IMR-90 (cell line): ENCODE measurements at regions not wholly inside any gene's neighbourhood (a gene's known extent, or its start where the extent isn't known, plus 50 kb on each side); places are given as distances from the start of the nearest gene placed in this dataset.

Source experiments
- ATAC-seq: fragments of 200-7000 bp; cut with Tn5 transposase; 2 replicates; pipeline ENCODE4 v1.9.1; 2020; ENCODE audit warnings: low read depth, mild to moderate bottlenecking, moderate library complexity
- BruUV-seq: library from RNA; stranded (reverse); fragments of 400-500 nt; replicated peaks from 2 replicates; lab custom pipeline; 2021; lab: Mats Ljungman, UMichigan
- CTCF ChIA-PET: fragments of 300-600 bp; formaldehyde crosslinking; extraction: SDS; loops from one replicate; lab custom pipeline; 2021; ENCODE audit warnings: antibody characterized with exemption; lab: Yijun Ruan, JAX
- POLR2A ChIA-PET: fragments of 300-600 bp; sonication (Branson Sonifier 250); formaldehyde crosslinking; loops from one replicate; lab custom pipeline; 2022; ENCODE audit warnings: antibody characterized with exemption; ENCODE audit not compliant: unreplicated experiment; lab: Charles Lee
- DNase-seq: peaks from one replicate; pipeline ENCODE4 v3.0.0; 2013
- H2AFZ ChIP-seq: replicated peaks from 2 replicates; pipeline ENCODE3; 2013; ENCODE audit warnings: low read length, mild to moderate bottlenecking; ENCODE audit not compliant: poor library complexity
- H2AK5ac ChIP-seq: 2 replicates; pipeline ENCODE4 v1.6.1; 2013; ENCODE audit warnings: low read depth, low read length, inconsistent platforms
- H2AK9ac ChIP-seq: replicated peaks from 2 replicates; pipeline ENCODE3; 2013; ENCODE audit warnings: mild to moderate bottlenecking, low read depth, low read length, moderate library complexity; ENCODE audit not compliant: poor library complexity
- H2BK120ac ChIP-seq: 2 replicates; pipeline ENCODE4 v1.6.1; 2013; ENCODE audit warnings: low read depth, low read length, inconsistent platforms
- H2BK15ac ChIP-seq: 3 replicates; pipeline ENCODE4 v1.6.1; 2013; ENCODE audit warnings: low read depth, low read length, inconsistent platforms
- H2BK20ac ChIP-seq: 2 replicates; pipeline ENCODE4 v1.6.1; 2013; ENCODE audit warnings: low read depth, mild to moderate bottlenecking, inconsistent platforms, low read length, moderate library complexity
- H2BK5ac ChIP-seq: 2 replicates; pipeline ENCODE4 v1.6.1; 2013; ENCODE audit warnings: mild to moderate bottlenecking, low read depth, low read length, inconsistent platforms; ENCODE audit not compliant: poor library complexity, severe bottlenecking
- H3K14ac ChIP-seq: replicated peaks from 2 replicates; pipeline ENCODE4 v1.6.1; 2013; ENCODE audit warnings: low read depth, low read length, inconsistent platforms
- H3K18ac ChIP-seq: 2 replicates; pipeline ENCODE4 v1.6.1; 2013; ENCODE audit warnings: low read depth, low read length, control low read depth
- H3K23ac ChIP-seq: 2 replicates; pipeline ENCODE4 v1.6.1; 2013; ENCODE audit warnings: low read depth, low read length, inconsistent platforms
- H3K27ac ChIP-seq: 2 replicates; pipeline ENCODE4 v1.5.1; 2013; ENCODE audit warnings: mild to moderate bottlenecking, control low read depth, low read length; ENCODE audit not compliant: insufficient read depth
- H3K27me3 ChIP-seq: 2 replicates; pipeline ENCODE4 v1.6.1; 2013; ENCODE audit warnings: low read length; ENCODE audit not compliant: control insufficient read depth, insufficient read depth
- H3K36me3 ChIP-seq: 2 replicates; pipeline ENCODE4 v1.6.1; 2013; ENCODE audit warnings: low read length, mixed read lengths; ENCODE audit not compliant: control insufficient read depth, insufficient read depth
- H3K4ac ChIP-seq: 2 replicates; pipeline ENCODE4 v1.6.1; 2013; ENCODE audit warnings: low read depth, low read length, inconsistent platforms
- H3K4me1 ChIP-seq: 2 replicates; pipeline ENCODE4 v1.6.1; 2013; ENCODE audit warnings: low read length, mixed read lengths; ENCODE audit not compliant: control insufficient read depth, insufficient read depth
- H3K4me2 ChIP-seq: 2 replicates; pipeline ENCODE4 v1.6.1; 2013; ENCODE audit warnings: low read depth, mild to moderate bottlenecking, control low read depth, low read length, moderate library complexity
- H3K4me3 ChIP-seq: 2 replicates; pipeline ENCODE4 v1.5.1; 2013; ENCODE audit warnings: low read depth, mild to moderate bottlenecking, control low read depth, low read length, moderate library complexity; ENCODE audit not compliant: insufficient read depth
- H3K56ac ChIP-seq: 2 replicates; pipeline ENCODE4 v1.6.1; 2013; ENCODE audit warnings: low read length, inconsistent platforms; ENCODE audit not compliant: insufficient read depth; ENCODE audit errors: extremely low read depth
- H3K79me1 ChIP-seq, 2 experiments: 2 replicates each; pipeline ENCODE4 v1.6.1; 2013; ENCODE audit warnings: low read length in 2 of 2, inconsistent platforms in 1 of 2, low read depth in 1 of 2
- H3K9ac ChIP-seq: 2 replicates; pipeline ENCODE4 v1.6.1; 2013; ENCODE audit warnings: low read depth, low read length, control low read depth
- H3K9me1 ChIP-seq: 2 replicates; pipeline ENCODE4 v1.6.1; 2013; ENCODE audit warnings: low read length, inconsistent platforms; ENCODE audit not compliant: insufficient read depth
- H3K9me3 ChIP-seq: 2 replicates; pipeline ENCODE4 v1.6.1; 2013; ENCODE audit warnings: low read length; ENCODE audit not compliant: control insufficient read depth, insufficient read depth
- H4K20me1 ChIP-seq: 2 replicates; pipeline ENCODE4 v1.6.1; 2013; ENCODE audit warnings: low read length, inconsistent platforms; ENCODE audit not compliant: insufficient read depth
- H4K5ac ChIP-seq: 2 replicates; pipeline ENCODE4 v1.6.1; 2013; ENCODE audit warnings: mild to moderate bottlenecking, low read depth, low read length, control low read depth
- H4K8ac ChIP-seq, 2 experiments: 2 replicates each; pipeline ENCODE4 v1.6.1; 2013; ENCODE audit warnings: low read depth in 2 of 2, low read length in 2 of 2, control low read depth in 1 of 2, inconsistent platforms in 1 of 2
- H4K91ac ChIP-seq: 2 replicates; pipeline ENCODE4 v1.6.1; 2013; ENCODE audit warnings: low read depth, low read length, inconsistent platforms; ENCODE audit not compliant: insufficient read depth
- CEBPB ChIP-seq: IDR thresholded peaks from 2 replicates; pipeline ENCODE4 v1.6.1; 2012; ENCODE audit warnings: low read depth, low read length, improper control_type of control experiment
- CHD1 ChIP-seq: IDR thresholded peaks from 2 replicates; pipeline ENCODE4 v1.6.1; 2012; ENCODE audit warnings: low read depth, low read length, improper control_type of control experiment
- FOS ChIP-seq: fragments of 150-350 bp; IDR thresholded peaks from 2 replicates; pipeline ENCODE4 v1.6.1; 2016; ENCODE audit warnings: low read depth, low read length
- POLR2A ChIP-seq: IDR thresholded peaks from 2 replicates; pipeline ENCODE4 v1.6.1; 2012; ENCODE audit warnings: mild to moderate bottlenecking, low read depth, low read length
- RCOR1 ChIP-seq: IDR thresholded peaks from 2 replicates; pipeline ENCODE4 v1.6.1; 2012; ENCODE audit warnings: mild to moderate bottlenecking, low read length, improper control_type of control experiment; ENCODE audit not compliant: insufficient replicate concordance
- WGBS, 2 experiments: methylation state at CpG; one replicate each; pipeline versions ENCODE4 v1.1.5 to v1.1.7; 2013; ENCODE audit warnings: missing lambda C conversion rate in 2 of 2; ENCODE audit not compliant: insufficient read length in 1 of 2; ENCODE audit errors: extremely low coverage in 2 of 2; 5-methylcytosine and 5-hydroxymethylcytosine counted together
- dilution Hi-C: fragments of 300-500 bp; cut with HindIII; formaldehyde crosslinking; loops from one replicate; pipeline ENCODE4 v1.14.3; 2018; ENCODE audit warnings: low sequenced_read_pairs; ENCODE audit not compliant: unreplicated experiment
- in situ Hi-C: fragments of 300-500 bp; cut with MboI; formaldehyde crosslinking; loops from 3 replicates; pipeline ENCODE4 v1.14.3; 2019; ENCODE audit warnings: low sequenced_read_pairs, inconsistent platforms, mixed read lengths
- intact Hi-C: fragments of 100-400 bp; cut with micrococcal nuclease; formaldehyde crosslinking; loops from 2 replicates; pipeline ENCODE4 v1.10.0; 2022

DNA sequence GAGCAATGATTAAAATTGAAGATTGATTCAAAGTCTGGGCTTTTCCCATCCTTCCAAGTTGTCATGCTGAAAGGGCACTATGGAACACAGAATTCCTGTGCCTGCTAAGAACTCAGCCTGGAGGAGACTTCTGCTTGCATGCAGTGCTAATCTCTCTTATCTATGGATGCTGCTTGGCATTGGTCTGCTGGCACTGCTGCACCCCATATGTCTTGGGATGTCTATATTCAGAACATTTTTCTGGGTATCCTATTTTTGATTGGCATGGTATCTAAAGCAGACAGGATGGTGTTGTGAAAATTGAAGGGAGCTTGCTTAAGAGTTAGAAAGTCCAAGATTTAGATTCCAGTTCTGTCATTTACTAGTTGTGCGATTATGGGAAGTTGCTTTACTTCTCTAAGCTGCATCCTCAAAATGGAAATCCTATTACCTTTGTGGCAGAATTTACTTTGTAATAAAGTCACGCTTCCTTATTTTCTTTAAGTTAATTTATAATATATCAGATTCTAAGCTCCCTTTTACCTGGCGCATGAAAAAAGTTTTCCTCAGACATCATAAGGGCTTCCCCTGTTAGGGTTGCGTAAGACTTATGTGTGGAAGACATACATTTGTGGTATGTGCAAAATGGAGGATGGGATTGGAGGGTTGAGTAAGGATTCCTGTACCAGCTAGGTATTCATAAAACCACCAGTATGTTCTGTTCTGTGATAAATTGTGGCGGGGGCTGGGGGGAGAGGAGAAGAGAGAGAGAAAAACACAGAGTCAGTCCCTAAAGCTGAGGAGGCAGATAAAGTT, 254.0 kb downstream of the DMAC1 start:
- in situ Hi-C loops (no loop called here), dilution Hi-C loops (no loop called here), intact Hi-C loops (no loop called here)
- Histone ChIP-seq H3K18ac (no peak overlapping the region), H3K4ac (no peak overlapping the region), H4K5ac (no peak overlapping the region), H2AFZ (no peak overlapping the region), H3K27ac (no peak overlapping the region), H4K8ac (no peak overlapping the region), H2BK15ac (no peak overlapping the region), H3K4me1 (peaks cover 2% of the 10 kb centered on the region; the same call in 1 of the 2 replicates), H2AK9ac (no peak overlapping the region), H3K23ac (no peak overlapping the region), H4K20me1 (no peaks in the 10 kb centered on the region), H3K4me2 (no peak overlapping the region), H3K14ac (no peak overlapping the region), H4K91ac (no peak overlapping the region), H3K79me1 (no peaks in the 10 kb centered on the region), H3K36me3 (no peaks in the 10 kb centered on the region), H2AK5ac (no peak overlapping the region), H3K27me3 (no peaks in the 10 kb centered on the region; the same call in 1 of the 2 replicates), H2BK5ac (no peak overlapping the region), H2BK20ac (no peak overlapping the region), H2BK120ac (no peak overlapping the region), H3K4me3 (no peak overlapping the region), H3K9me1 (no peaks in the 10 kb centered on the region), H3K9me3 (no peaks in the 10 kb centered on the region), H3K9ac (no peak overlapping the region), H3K56ac (no peak overlapping the region)
- TF ChIP-seq CHD1 (no peak), FOS (no peak), CEBPB (peak; percentile 67; the same call in 1 of the 2 replicates), RCOR1 (no peak), POLR2A (no peak)
- POLR2A ChIA-PET: no interaction called here
- 100% methylated on average over 1 of the region's 5 CpGs; no CpG with 5 or more reads in 1 of the 2 experiments for WGBS, 2 experiments
- CTCF ChIA-PET: no interaction called here
- no peak for ATAC-seq
- no peak for DNase-seq
- BruUV-seq: no TSS peak
